Breast epithelium (tissue), 3 donors: ENCODE measurements at regions not wholly inside any gene's neighbourhood (a gene's known extent, or its start where the extent isn't known, plus 50 kb on each side); places are given as distances from the start of the nearest gene placed in this dataset.

Source experiments
- POLR2AphosphoS5 ChIP-seq, 3 donors: sonication (generic); formaldehyde crosslinking; IDR thresholded peaks; one replicate each; pipeline ENCODE4 v1.6.1; 2017; ENCODE audit warnings: antibody characterized with exemption in 3 of 3
- TF ChIP-seq, protein P1 (sequence below), 3 donors: fragments of 450-650 bp; IDR thresholded peaks; one replicate each; pipeline ENCODE4 v1.5.1; 2016 to 2017; ENCODE audit warnings: antibody characterized with exemption in 3 of 3, mild to moderate bottlenecking in 3 of 3, moderate library complexity in 3 of 3

DNA sequence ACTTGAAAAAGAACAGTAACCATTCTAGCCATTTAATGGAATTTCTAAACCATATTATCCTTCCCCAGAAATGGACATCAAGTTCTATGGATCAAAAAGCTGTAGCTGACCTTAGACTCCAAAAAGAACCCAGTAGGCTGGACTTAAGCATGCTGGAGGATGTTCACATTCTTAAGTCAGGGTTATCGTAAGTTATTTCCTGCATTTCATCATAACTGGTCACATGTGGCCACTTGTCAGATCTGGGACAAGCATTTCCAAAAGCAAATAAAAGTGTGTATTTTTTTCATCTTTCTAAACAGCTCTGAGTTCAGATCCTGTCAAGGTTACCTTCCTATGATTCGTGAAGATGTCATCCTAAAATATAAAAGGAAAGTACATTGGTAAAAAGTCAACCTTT, 274.5 kb upstream of the PTGER4 start:
- TF ChIP-seq, protein P1, sequence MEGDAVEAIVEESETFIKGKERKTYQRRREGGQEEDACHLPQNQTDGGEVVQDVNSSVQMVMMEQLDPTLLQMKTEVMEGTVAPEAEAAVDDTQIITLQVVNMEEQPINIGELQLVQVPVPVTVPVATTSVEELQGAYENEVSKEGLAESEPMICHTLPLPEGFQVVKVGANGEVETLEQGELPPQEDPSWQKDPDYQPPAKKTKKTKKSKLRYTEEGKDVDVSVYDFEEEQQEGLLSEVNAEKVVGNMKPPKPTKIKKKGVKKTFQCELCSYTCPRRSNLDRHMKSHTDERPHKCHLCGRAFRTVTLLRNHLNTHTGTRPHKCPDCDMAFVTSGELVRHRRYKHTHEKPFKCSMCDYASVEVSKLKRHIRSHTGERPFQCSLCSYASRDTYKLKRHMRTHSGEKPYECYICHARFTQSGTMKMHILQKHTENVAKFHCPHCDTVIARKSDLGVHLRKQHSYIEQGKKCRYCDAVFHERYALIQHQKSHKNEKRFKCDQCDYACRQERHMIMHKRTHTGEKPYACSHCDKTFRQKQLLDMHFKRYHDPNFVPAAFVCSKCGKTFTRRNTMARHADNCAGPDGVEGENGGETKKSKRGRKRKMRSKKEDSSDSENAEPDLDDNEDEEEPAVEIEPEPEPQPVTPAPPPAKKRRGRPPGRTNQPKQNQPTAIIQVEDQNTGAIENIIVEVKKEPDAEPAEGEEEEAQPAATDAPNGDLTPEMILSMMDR (IDR thresholded peaks at IDR 0.05) = no peak
- TF ChIP-seq POLR2AphosphoS5 (IDR thresholded peaks at IDR 0.05) = no peak
